Stimulated activated CD8-positive, alpha-beta memory T cell treated with anti-CD3 and anti-CD28 coated beads, Interleukin-15, amount 100 ng/mL, for 24 hours (primary cell): ENCODE measurements at regions not wholly inside any gene's neighbourhood (a gene's known extent, or its start where the extent isn't known, plus 50 kb on each side); places are given as distances from the start of the nearest gene placed in this dataset.

Source experiments
- DNase-seq: peaks from one replicate; pipeline ENCODE4 v3.0.0-alpha.2; 2020; ENCODE audit warnings: low read depth

GRCh38 chr2:120809151-120809550 is 73.5 kb downstream of the GLI2 start:
- no peak for DNase-seq

- no peak for DNase-seq
Observed at GRCh38 chr2:120809609-120810440, 74.2 kb downstream of the GLI2 start.

DNA sequence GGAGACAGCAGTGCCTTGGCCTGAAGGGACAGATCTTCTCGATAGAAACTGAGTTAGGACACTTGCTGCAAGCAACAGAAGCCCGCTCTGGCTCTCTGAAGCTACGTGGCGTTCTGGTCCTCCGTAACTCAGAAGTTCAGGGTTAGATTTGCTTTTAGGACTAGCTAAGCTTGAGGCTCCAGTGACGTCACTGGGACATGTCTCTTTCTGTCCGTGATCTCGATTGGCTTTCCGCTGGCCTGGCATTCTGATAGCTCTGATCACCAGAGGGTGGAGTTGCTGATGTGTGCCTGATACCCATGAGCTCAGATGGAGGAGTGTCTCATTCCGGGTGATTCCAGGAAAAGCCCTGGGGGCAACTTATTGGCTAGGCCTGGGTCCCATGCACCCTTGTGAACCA is 75.0 kb downstream of the GLI2 start:
- DNase-seq, result no peak

DNA sequence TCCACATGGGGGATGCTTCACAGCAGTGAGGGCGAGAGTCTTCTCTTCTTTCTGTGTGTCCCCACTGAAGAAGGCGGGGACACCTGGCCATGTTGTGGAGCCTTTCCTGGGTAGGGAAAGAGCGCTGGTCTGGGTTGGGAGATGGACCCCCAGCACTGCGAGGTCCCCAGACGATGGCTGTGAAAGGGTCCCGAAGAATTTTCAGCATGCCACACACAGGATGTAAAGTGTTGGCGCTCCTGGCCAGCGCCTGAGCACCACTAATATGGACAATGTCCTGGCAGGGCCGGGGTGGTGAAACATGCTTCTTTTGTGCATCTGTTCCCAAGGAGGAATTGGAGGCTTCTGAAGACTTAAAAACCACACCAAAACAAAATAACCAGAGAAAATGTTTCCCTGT is 77.2 kb downstream of the GLI2 start:
- no peak for DNase-seq

- no peak for DNase-seq
Observed at GRCh38 chr2:120814352-120814751, 78.7 kb downstream of the GLI2 start.

GRCh38 chr2:120815292-120815691 is 79.6 kb downstream of the GLI2 start:
- DNase-seq, result no peak

DNA sequence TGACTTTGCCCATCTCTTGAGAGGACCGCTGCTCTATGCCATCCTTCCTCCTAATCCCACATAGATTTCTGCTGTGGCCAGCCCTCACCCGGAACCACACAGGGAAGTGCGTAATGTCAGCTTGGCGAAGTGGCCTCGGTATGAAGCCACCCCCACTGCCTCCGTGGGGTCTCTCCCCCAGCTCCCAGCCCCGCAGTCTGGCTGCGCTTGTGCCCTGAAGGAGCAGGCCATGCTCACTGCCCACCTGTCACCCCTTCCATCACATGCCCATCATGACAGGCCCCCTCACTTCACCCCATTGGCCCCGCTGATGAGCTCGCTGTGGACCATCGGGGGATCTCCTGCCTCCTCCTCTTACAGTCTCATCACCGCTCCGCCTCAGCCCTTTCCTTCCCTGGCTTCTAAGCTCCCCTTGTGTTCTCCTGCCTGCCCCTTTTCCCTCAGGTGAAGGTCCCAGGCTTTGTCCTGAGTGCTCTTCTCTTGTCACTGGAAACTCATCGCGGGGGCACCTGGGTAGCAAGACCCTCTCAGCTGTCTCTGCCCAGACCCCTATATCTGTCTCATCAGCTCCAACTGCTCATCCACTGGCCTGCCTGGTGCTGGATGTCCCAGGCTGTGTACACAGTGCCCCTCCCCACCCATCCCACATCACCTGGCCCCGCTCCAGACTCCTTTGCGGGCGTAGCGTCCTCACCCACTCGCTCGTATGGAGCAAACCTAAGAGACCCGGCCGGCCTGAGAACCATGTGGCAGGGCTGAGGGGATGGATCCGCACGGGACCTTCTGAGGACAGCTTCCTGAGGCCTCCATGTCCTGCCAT is 81.7 kb downstream of the GLI2 start:
- no peak for DNase-seq

GRCh38 chr2:120817956-120818325 is 82.3 kb downstream of the GLI2 start:
- DNase-seq, result no peak

DNA sequence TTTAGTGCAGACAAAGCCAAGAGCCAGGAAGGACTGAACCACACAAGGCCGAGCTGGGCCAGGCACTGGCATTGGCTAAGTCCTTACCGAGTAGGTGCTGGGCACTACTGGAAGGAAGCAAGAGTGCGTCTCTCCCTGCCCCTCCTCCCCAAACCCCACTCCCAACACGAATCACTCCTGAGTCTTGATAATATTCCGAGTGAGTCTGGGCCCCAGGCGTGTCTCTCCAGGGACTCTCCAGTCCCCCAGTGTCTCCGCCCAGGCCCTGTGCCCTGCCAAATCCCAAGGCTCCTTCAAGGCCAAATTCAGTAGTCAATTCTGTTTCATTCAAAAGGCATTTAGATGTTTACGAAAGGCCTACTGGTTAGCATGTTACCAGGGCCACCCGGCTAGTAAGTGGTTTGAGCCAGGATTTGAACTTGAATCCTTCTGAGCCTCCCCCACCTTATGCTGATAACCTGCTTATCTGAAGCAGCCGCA is 82.8 kb downstream of the GLI2 start:
- DNase-seq, result no peak

DNA sequence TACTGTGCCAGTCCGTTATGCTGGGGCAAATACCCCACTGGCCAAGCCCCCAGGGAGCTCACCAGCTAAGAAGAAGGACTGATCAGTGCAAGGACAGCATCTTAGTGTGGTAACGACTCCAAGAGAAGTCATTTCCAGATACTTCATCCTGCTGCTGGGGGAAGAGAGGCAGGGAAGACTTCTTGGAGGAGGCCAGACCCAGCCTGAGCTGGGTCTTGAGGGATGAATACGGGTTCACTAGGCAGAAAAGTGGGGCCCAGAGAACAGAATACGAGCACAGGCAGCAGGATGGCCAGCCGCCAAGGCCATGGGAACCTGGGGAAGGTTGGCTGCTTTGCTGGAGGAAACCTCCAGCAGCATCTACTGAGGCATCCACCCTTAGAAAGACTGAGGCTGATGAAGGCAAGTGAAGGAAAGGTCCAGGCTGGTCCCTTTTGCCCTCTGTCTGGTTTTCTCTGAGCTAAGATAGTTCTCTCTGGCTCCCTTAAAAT is 84.1 kb downstream of the GLI2 start:
- DNase-seq, result no peak

DNA sequence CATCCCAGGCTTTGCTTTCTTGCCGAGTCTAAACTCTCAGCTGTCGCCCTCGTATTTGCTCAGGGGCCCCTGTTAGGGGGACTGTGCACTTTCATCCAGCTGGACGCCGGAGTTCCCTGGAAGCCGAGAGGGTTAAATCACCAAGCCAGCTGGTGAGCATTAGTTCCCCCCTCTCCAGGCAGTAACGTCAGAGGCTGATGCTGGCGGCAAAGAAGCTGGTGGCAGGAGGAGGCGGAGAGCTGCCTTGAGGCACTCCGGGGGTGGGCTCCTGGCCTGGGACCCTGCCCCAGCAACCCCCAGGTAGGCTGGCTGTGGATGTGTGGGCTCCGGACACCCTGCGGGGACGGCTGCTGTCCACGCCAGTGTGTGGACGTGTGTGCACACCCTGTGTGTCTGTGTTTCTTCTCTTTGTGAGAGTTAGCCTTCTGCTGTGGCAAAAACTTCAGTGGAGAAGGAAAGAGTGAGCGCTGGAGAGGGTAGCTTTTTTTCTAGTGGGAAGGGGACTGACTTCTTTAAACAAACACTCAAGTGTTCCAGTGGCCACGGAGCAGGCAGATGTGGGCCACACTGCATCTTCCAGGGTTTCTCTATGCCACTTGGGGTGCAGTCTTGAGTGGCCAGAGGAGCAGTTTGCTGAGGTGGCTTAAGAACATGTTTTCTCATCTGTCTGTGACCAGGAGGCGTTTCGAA is 84.7 kb downstream of the GLI2 start:
- no peak for DNase-seq

DNA sequence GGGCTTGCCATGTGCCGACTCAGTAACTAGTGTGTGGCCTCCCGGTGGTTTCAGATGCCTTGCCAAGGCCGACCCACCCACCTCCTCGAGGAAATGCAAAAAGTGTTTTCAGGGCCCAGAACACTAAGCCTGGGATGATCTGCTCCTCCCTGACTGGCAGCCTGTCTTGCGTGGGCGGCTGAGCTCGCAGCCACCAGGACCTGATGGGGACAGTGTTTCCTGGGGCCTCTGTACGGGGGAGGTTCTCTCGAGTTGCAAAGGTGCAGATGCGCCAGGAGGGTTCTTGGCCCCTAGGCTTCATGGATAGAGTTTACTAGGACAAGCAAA is 85.2 kb downstream of the GLI2 start:
- DNase-seq, result no peak

DNA sequence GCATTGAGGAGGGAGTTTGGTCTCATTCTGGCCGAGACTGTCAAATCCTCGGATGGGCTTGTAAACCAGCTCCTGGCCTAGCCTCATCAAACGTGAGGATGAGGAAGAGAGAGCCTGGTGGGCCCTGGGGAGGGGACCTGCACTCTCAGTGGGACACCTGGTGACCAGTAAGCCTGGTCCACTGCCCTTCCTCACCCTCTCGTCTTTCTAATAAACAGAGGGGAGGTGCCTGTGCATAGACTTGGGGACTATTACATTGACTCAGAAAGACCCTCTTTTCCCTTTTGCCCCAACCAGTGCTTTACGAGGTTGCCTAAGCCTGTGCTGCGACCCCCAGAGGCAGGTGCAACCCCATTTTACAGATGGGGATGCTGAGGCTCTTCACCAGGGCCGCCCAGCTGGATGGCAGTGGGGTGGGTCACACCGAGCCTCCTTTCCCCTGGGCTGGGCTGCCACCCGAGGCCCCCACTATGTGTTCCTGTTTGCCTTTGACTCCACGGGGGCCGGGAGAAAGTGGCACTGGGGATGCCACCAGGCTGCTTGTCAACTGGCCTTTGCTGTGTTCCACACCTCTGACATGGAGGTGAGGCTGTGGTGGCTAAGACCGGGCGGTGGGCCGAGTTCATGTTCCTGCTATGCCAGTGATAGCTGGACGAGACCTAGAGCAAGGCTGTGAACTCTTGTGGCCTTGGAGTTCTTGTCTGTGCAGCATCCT is 85.9 kb downstream of the GLI2 start:
- DNase-seq, result no peak

- DNase-seq, result no peak
Observed at GRCh38 chr2:120822933-120823332, 87.3 kb downstream of the GLI2 start.

- DNase-seq, result no peak
Observed at GRCh38 chr2:120823551-120823950, 87.9 kb downstream of the GLI2 start.

DNA sequence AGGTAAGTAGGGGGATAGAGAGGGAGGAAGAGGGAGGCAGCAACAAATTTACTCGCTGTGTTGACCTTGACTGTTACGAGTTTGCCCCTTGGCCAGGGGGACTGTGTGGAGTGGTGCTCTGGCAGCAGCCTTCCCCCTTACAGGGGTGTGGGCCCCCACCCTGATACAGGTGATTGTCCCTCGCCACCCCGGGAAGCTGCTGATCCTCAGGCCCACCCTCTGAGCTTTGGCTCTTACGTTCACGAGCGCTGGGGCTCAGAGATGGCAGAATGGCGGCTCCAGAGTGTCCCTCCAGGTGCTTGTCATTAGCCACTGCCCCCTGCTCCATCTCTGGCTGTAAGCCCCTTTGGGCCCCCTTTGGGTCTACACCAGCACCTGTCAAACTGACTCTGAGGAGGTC is 88.6 kb downstream of the GLI2 start:
- DNase-seq, result no peak

GRCh38 chr2:120825370-120826259 is 89.9 kb downstream of the GLI2 start:
- DNase-seq, result no peak

- no peak for DNase-seq
Observed at GRCh38 chr2:120826260-120826648, 90.6 kb downstream of the GLI2 start.

DNA sequence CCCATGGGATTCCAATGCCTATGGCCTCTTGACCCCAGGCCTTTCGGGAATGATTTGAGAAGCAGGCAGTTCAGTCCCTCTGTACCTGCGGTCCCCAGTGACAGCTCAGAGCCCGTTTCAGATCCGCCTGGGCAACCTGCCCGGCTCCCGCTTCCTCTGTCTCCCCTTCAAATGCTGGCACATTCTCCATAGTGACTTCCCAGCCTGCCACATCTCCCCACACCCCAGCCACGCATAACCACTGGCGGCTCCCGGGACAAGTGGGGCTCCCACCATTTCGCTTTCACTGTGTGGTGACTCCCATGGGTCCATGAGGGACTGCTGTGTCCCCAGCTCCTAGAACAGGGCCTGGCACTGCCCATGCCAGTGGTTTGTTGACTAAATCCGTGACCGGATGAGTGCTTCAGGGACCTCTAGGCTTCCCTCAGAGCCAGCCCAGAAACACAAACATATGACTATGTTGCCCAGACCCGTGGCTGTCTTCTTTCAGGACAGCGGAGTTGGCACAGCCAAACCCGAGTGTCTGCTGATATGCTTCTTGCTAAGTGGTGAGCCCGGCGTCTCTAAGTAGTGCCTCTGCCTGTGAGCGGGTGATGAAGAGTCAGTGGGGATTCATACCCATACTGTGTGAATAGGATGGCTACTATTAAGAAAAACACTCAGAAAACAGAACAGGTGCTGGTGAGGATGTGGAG is 91.2 kb downstream of the GLI2 start:
- DNase-seq, result no peak

- no peak for DNase-seq
Observed at GRCh38 chr2:120828066-120828465, 92.4 kb downstream of the GLI2 start.
